T-helper 1 cell treated with Interleukin-12 subunit alpha and Interleukin-12 subunit beta and Interleukin-4 antibody, amounts not matched to agents 30 μg/mL and 1 μg/mL, for 36 hours (primary cell): ENCODE measurements at regions not wholly inside any gene's neighbourhood (a gene's known extent, or its start where the extent isn't known, plus 50 kb on each side); places are given as distances from the start of the nearest gene placed in this dataset.

ENCODE experiments used
- H3K27ac Mint-ChIP-seq: one replicate; pipeline ENCODE4 v1.8.0; 2021; ENCODE audit warnings: mild to moderate bottlenecking, mixed read lengths
- H3K27me3 Mint-ChIP-seq: one replicate; pipeline ENCODE4 v1.8.0; 2021; ENCODE audit warnings: low read depth, mixed read lengths
- H3K36me3 Mint-ChIP-seq: one replicate; pipeline ENCODE4 v1.8.0; 2021; ENCODE audit warnings: low read depth, mixed read lengths
- H3K4me1 Mint-ChIP-seq: one replicate; pipeline ENCODE4 v1.8.0; 2021; ENCODE audit warnings: low read depth, mixed read lengths
- H3K4me3 Mint-ChIP-seq: one replicate; pipeline ENCODE4 v1.8.0; 2021; ENCODE audit warnings: mild to moderate bottlenecking, moderate library complexity, mixed read lengths
- H3K9me3 Mint-ChIP-seq: one replicate; pipeline ENCODE4 v1.8.0; 2021; ENCODE audit warnings: mixed read lengths

GRCh38 chr17:77598241-77598620 lies 360.3 kb upstream of the TNRC6C start:
- Mint-ChIP-seq H3K27me3 (peaks cover 35% of the 10 kb centered on the region), H3K4me3 (no peak overlapping the region), H3K36me3 (no peaks in the 10 kb centered on the region), H3K9me3 (no peaks in the 10 kb centered on the region), H3K4me1 (peaks cover 11% of the 10 kb centered on the region), H3K27ac (no peak overlapping the region)

GRCh38 chr17:77599699-77600098 lies 358.8 kb upstream of the TNRC6C start:
- no peaks in the 10 kb centered on the region for H3K9me3 Mint-ChIP-seq
- peaks cover 22% of the 10 kb centered on the region for H3K27me3 Mint-ChIP-seq
- no peak overlapping the region for H3K4me3 Mint-ChIP-seq
- H3K4me1 Mint-ChIP-seq: peaks cover 5% of the 10 kb centered on the region
- H3K36me3 Mint-ChIP-seq: no peaks in the 10 kb centered on the region
- no peak overlapping the region for H3K27ac Mint-ChIP-seq

- Mint-ChIP-seq H3K9me3 (no peaks in the 10 kb centered on the region), H3K4me3 (no peak overlapping the region), H3K27me3 (peaks cover 21% of the 10 kb centered on the region), H3K36me3 (no peaks in the 10 kb centered on the region), H3K4me1 (no peaks in the 10 kb centered on the region), H3K27ac (no peak overlapping the region)
Observed at GRCh38 chr17:77600346-77600745, 358.2 kb upstream of the TNRC6C start.

- peaks cover 14% of the 10 kb centered on the region for H3K27me3 Mint-ChIP-seq
- H3K4me3 Mint-ChIP-seq: no peak overlapping the region
- no peaks in the 10 kb centered on the region for H3K36me3 Mint-ChIP-seq
- H3K9me3 Mint-ChIP-seq: no peaks in the 10 kb centered on the region
- H3K27ac Mint-ChIP-seq: no peak overlapping the region
- H3K4me1 Mint-ChIP-seq: no peaks in the 10 kb centered on the region
Observed at GRCh38 chr17:77601054-77601979, 357.2 kb upstream of the TNRC6C start.

- no peaks in the 10 kb centered on the region for H3K36me3 Mint-ChIP-seq
- no peak overlapping the region for H3K27ac Mint-ChIP-seq
- peaks cover 11% of the 10 kb centered on the region for H3K27me3 Mint-ChIP-seq
- no peaks in the 10 kb centered on the region for H3K9me3 Mint-ChIP-seq
- no peaks in the 10 kb centered on the region for H3K4me1 Mint-ChIP-seq
- no peak overlapping the region for H3K4me3 Mint-ChIP-seq
Observed at GRCh38 chr17:77602062-77602746, 356.3 kb upstream of the TNRC6C start.

GRCh38 chr17:77602883-77603640 lies 355.4 kb upstream of the TNRC6C start:
- H3K9me3 Mint-ChIP-seq: no peaks in the 10 kb centered on the region
- peaks cover 4% of the 10 kb centered on the region for H3K27me3 Mint-ChIP-seq
- no peak overlapping the region for H3K4me3 Mint-ChIP-seq
- H3K27ac Mint-ChIP-seq: no peak overlapping the region
- no peaks in the 10 kb centered on the region for H3K4me1 Mint-ChIP-seq
- H3K36me3 Mint-ChIP-seq: no peaks in the 10 kb centered on the region

- H3K9me3 Mint-ChIP-seq: no peaks in the 10 kb centered on the region
- H3K27ac Mint-ChIP-seq: no peak overlapping the region
- no peaks in the 10 kb centered on the region for H3K36me3 Mint-ChIP-seq
- H3K4me1 Mint-ChIP-seq: peaks cover 4% of the 10 kb centered on the region
- H3K4me3 Mint-ChIP-seq: no peak overlapping the region
- H3K27me3 Mint-ChIP-seq: peaks cover 3% of the 10 kb centered on the region
Observed at GRCh38 chr17:77604301-77604972, 354.1 kb upstream of the TNRC6C start.

- H3K4me3 Mint-ChIP-seq: no peak overlapping the region
- H3K4me1 Mint-ChIP-seq: peaks cover 6% of the 10 kb centered on the region
- no peaks in the 10 kb centered on the region for H3K36me3 Mint-ChIP-seq
- no peaks in the 10 kb centered on the region for H3K9me3 Mint-ChIP-seq
- H3K27ac Mint-ChIP-seq: no peak overlapping the region
- peaks cover 3% of the 10 kb centered on the region for H3K27me3 Mint-ChIP-seq
Observed at GRCh38 chr17:77604973-77605313, 353.6 kb upstream of the TNRC6C start.

- no peaks in the 10 kb centered on the region for H3K9me3 Mint-ChIP-seq
- peaks cover 17% of the 10 kb centered on the region for H3K4me1 Mint-ChIP-seq
- no peak overlapping the region for H3K4me3 Mint-ChIP-seq
- H3K36me3 Mint-ChIP-seq: no peaks in the 10 kb centered on the region
- H3K27ac Mint-ChIP-seq: no peak overlapping the region
- no peaks in the 10 kb centered on the region for H3K27me3 Mint-ChIP-seq
Observed at GRCh38 chr17:77606146-77606864, 352.2 kb upstream of the TNRC6C start.

- Mint-ChIP-seq H3K27ac (no peak overlapping the region), H3K9me3 (no peaks in the 10 kb centered on the region), H3K4me3 (no peak overlapping the region), H3K27me3 (no peaks in the 10 kb centered on the region), H3K36me3 (no peaks in the 10 kb centered on the region), H3K4me1 (peaks cover 21% of the 10 kb centered on the region)
Observed at GRCh38 chr17:77606865-77607210, 351.7 kb upstream of the TNRC6C start.

- Mint-ChIP-seq H3K36me3 (no peaks in the 10 kb centered on the region), H3K27ac (no peak overlapping the region), H3K9me3 (no peaks in the 10 kb centered on the region), H3K4me3 (no peak overlapping the region), H3K4me1 (peaks cover 21% of the 10 kb centered on the region), H3K27me3 (no peaks in the 10 kb centered on the region)
Observed at GRCh38 chr17:77607606-77608005, 350.9 kb upstream of the TNRC6C start.

- no peak overlapping the region for H3K27ac Mint-ChIP-seq
Observed at GRCh38 chr17:77608431-77608830, 350.1 kb upstream of the TNRC6C start.

GRCh38 chr17:77609553-77610517 lies 348.7 kb upstream of the TNRC6C start:
- no peaks in the 10 kb centered on the region for H3K9me3 Mint-ChIP-seq
- H3K27ac Mint-ChIP-seq: peak overlapping the region; percentile 49
- H3K4me3 Mint-ChIP-seq: peak overlapping the region; percentile 61
- H3K36me3 Mint-ChIP-seq: no peaks in the 10 kb centered on the region
- peaks cover 9% of the 10 kb centered on the region for H3K27me3 Mint-ChIP-seq
- H3K4me1 Mint-ChIP-seq: peaks cover 21% of the 10 kb centered on the region

More at GRCh38 chr17:77608431-77608830, 350.1 kb upstream of the TNRC6C start:
- Mint-ChIP-seq H3K9me3 (no peaks in the 10 kb centered on the region), H3K4me3 (no peak overlapping the region), H3K36me3 (no peaks in the 10 kb centered on the region), H3K4me1 (peaks cover 21% of the 10 kb centered on the region), H3K27me3 (peaks cover 3% of the 10 kb centered on the region)
